Lung (tissue), 11 donors: ENCODE measurements at regions not wholly inside any gene's neighbourhood (a gene's known extent, or its start where the extent isn't known, plus 50 kb on each side); places are given as distances from the start of the nearest gene placed in this dataset.

Experiments used
- ATAC-seq: fragments of 200-7000 bp; cut with Tn5 transposase; one replicate; pipeline ENCODE4 v1.9.1; 2020; ENCODE audit warnings: moderate number of reproducible peaks; ENCODE audit not compliant: insufficient read depth, low FRiP score
- DNase-seq, 3 donors: peaks; one replicate each; pipeline ENCODE4 v3.0.0-alpha.2; 2013 to 2017
- H3K27ac ChIP-seq, 2 donors: one replicate each; pipeline ENCODE4 v1.5.1; 2013; ENCODE audit warnings: mild to moderate bottlenecking in 2 of 2, moderate library complexity in 2 of 2, control low read depth in 1 of 2, inconsistent platforms in 1 of 2, low read depth in 1 of 2, low read length in 1 of 2
- H3K27me3 ChIP-seq, 3 donors: one replicate each; pipeline ENCODE4 v1.5.1; 2013; ENCODE audit warnings: low read length in 2 of 3; ENCODE audit not compliant: control insufficient read depth in 3 of 3, insufficient read depth in 3 of 3
- H3K36me3 ChIP-seq, 4 donors: one replicate each; pipeline ENCODE4 v1.5.1; 2013; ENCODE audit warnings: low read length in 4 of 4, mild to moderate bottlenecking in 1 of 4, moderate library complexity in 1 of 4; ENCODE audit not compliant: control insufficient read depth in 4 of 4, insufficient read depth in 4 of 4
- H3K4me1 ChIP-seq, 5 donors: one replicate each; pipeline ENCODE4 v1.5.1; 2013; ENCODE audit warnings: low read length in 5 of 5, mild to moderate bottlenecking in 2 of 5, moderate library complexity in 1 of 5; ENCODE audit not compliant: control insufficient read depth in 5 of 5, insufficient read depth in 5 of 5
- H3K4me3 ChIP-seq: one replicate; pipeline ENCODE4 v1.5.1; 2013; ENCODE audit warnings: mild to moderate bottlenecking, control low read depth, moderate library complexity
- H3K9ac ChIP-seq, 2 donors: one replicate each; pipeline ENCODE4 v1.5.1; 2013; ENCODE audit warnings: low read length in 2 of 2, control low read depth in 1 of 2; ENCODE audit not compliant: insufficient read depth in 1 of 2
- H3K9me3 ChIP-seq, 4 donors: one replicate each; pipeline ENCODE4 v1.5.1; 2013; ENCODE audit warnings: low read length in 3 of 4, mild to moderate bottlenecking in 1 of 4, moderate library complexity in 1 of 4; ENCODE audit not compliant: control insufficient read depth in 4 of 4, insufficient read depth in 3 of 4
- CTCF ChIP-seq: IDR thresholded peaks from 2 replicates; pipeline ENCODE4 v1.5.1; 2012; ENCODE audit warnings: mild to moderate bottlenecking; ENCODE audit errors: control extremely low read depth, extremely low read depth
- WGBS, 2 donors: extraction: QIAGEN DNeasy Blood & Tissue Kit; methylation state at CpG; one replicate each; pipeline ENCODE4 v1.1.7; 2013; 5-methylcytosine and 5-hydroxymethylcytosine counted together
- donor health status: control.
- donor health status: control.
- donor health status: Bipolar disorder and iron deficiency.
- donor health status: healthy.
- donor health status: DM: yes; HTN: yes; CAD: no.

DNA sequence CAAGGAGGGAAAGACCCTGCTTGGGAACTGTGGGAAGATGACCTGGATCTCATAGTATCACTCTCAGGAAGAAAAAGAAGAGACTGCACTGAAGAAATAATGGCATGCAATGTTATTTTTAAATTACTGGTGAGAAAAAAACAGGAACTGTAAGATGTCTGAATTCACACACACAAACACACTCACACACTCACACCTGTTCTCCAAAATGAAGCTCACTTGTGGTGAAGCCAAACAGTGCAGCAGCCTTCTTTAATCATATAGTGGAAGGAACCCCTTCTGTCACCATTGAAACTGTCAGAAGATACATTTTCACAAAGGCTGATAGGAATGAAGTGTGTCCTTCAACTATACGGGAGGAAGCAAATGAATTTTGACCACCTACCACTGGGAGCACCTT lies 156.5 kb upstream of the GHITM start:
- WGBS, 2 donors, result 38 to 63% methylated on average over 1 of the region's 1 CpG
- DNase-seq (no peak), ATAC-seq (no peak)
- H3K27ac ChIP-seq, result no peak overlapping the region
- H3K4me3 ChIP-seq, result no peak overlapping the region
- H3K9me3 ChIP-seq, result peaks cover 0 to 1% (median 0%) of the 10 kb centered on the region in 4 donors
- no peak overlapping the region for H3K9ac ChIP-seq
- no peaks in the 10 kb centered on the region for H3K27me3 ChIP-seq
- TF ChIP-seq CTCF, result no peak
- H3K4me1 ChIP-seq, result no peaks in the 10 kb centered on the region
- no peaks in the 10 kb centered on the region for H3K36me3 ChIP-seq

- H3K36me3 ChIP-seq, result no peaks in the 10 kb centered on the region
- H3K9ac ChIP-seq, result no peak overlapping the region
- no peaks in the 10 kb centered on the region for H3K4me1 ChIP-seq
- H3K27ac ChIP-seq, result no peak overlapping the region
- no peak for TF ChIP-seq CTCF
- peaks cover 0 to 1% (median 0%) of the 10 kb centered on the region in 4 donors for H3K9me3 ChIP-seq
- DNase-seq, result peak in 2 of 3 donors; percentile 1 to 3
- H3K4me3 ChIP-seq, result no peak overlapping the region
- no peaks in the 10 kb centered on the region for H3K27me3 ChIP-seq
- 43 to 64% methylated on average over 4 of the region's 4 CpGs for WGBS, 2 donors
- no peak for ATAC-seq
These were observed 155.6 kb upstream of the GHITM start for GRCh38 chr10:83983578-83984255.

DNA sequence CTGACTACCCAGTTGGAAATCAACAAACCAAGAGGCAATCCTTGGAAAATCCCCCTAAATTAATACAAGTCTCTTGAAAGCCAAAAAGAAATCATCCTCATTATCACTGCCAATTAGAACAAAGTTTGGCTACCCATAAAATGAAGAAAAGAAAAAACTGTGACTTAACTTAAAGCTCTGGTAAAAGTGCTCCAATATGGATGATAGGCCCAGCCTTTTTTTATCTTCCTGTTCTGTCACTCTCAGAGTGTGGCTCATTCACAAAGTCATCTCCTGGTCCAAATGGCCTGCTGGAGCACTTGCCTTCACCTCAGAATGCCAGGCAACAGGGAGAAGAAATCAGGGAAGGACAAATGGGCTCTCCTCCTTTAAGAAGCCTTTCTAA lies 155.1 kb upstream of the GHITM start:
- H3K9ac ChIP-seq, result no peak overlapping the region
- TF ChIP-seq CTCF, result no peak
- no peak overlapping the region for H3K27ac ChIP-seq
- peaks cover 0 to 1% (median 0%) of the 10 kb centered on the region in 4 donors for H3K9me3 ChIP-seq
- no peak for ATAC-seq
- no peak for DNase-seq
- H3K4me1 ChIP-seq, result no peaks in the 10 kb centered on the region
- no peaks in the 10 kb centered on the region for H3K27me3 ChIP-seq
- no peak overlapping the region for H3K4me3 ChIP-seq
- H3K36me3 ChIP-seq, result no peaks in the 10 kb centered on the region

DNA sequence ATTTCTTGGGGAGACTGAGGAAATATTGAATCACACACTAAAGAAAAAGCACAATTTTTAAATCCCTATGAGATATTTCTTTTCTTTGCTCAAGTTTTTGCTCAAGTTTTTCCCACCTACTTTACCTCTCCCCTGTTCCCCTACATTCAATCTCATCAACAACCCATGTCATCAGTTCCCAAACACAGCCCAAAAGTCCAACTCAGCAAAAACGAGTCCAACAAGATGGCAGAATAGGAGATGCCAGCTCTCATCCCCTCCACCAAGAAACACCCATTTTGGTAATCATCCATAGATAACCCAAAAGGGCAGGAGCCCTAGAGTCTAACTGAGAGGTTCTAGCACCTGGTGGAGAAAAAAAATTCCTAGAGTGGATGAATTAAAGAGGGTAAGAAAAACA lies 152.5 kb upstream of the GHITM start:
- H3K27me3 ChIP-seq, result no peaks in the 10 kb centered on the region
- H3K9me3 ChIP-seq, result peaks cover 0 to 1% (median 0%) of the 10 kb centered on the region in 4 donors
- no peak overlapping the region for H3K9ac ChIP-seq
- H3K4me3 ChIP-seq, result no peak overlapping the region
- ATAC-seq (no peak), DNase-seq (no peak)
- H3K36me3 ChIP-seq, result no peaks in the 10 kb centered on the region
- WGBS, 2 donors, result 55 to 84% methylated on average over 1 of the region's 1 CpG
- no peak for TF ChIP-seq CTCF
- H3K27ac ChIP-seq, result no peak overlapping the region
- H3K4me1 ChIP-seq, result no peaks in the 10 kb centered on the region
